Keratinocyte (primary cell): ENCODE measurements at regions not wholly inside any gene's neighbourhood (a gene's known extent, or its start where the extent isn't known, plus 50 kb on each side); places are given as distances from the start of the nearest gene placed in this dataset.
A peak's percentile ranks its signal among the peaks of the same experiment; 100 is the strongest.

Experiments used
- DNase-seq: peaks from one replicate; pipeline ENCODE4 v3.0.0-alpha.2; 2011; ENCODE audit warnings: low read depth, missing footprints, low spot score
- FAIRE-seq: peaks from 2 replicates; lab custom pipeline; 2011; peaks lifted over from hg19 to GRCh38; lab: Jason Lieb, UNC
- H2AFZ ChIP-seq: 2 replicates; pipeline ENCODE4 v1.6.0; 2012; ENCODE audit warnings: low read length, control low read depth, inconsistent platforms; ENCODE audit not compliant: control insufficient read depth
- H3K27ac ChIP-seq: 2 replicates; pipeline ENCODE4 v1.5.1; 2011; ENCODE audit warnings: low read length; ENCODE audit not compliant: control insufficient read depth, insufficient read depth
- H3K27me3 ChIP-seq: 3 replicates; pipeline ENCODE4 v1.6.0; 2011; ENCODE audit warnings: low read length; ENCODE audit not compliant: control insufficient read depth, insufficient read depth; ENCODE audit errors: extremely low read depth
- H3K36me3 ChIP-seq, 2 experiments: 2 replicates in 1 of 2; 3 replicates in 1 of 2; pipeline ENCODE4 v1.5.1; 2011; ENCODE audit warnings: low read length in 2 of 2, mild to moderate bottlenecking in 1 of 2; ENCODE audit not compliant: control insufficient read depth in 2 of 2, insufficient read depth in 2 of 2; ENCODE audit errors: extremely low read depth in 1 of 2
- H3K4me1 ChIP-seq: 3 replicates; pipeline ENCODE4 v1.5.1; 2011; ENCODE audit warnings: low read length; ENCODE audit not compliant: control insufficient read depth, insufficient read depth; ENCODE audit errors: extremely low read depth
- H3K4me2 ChIP-seq: 3 replicates; pipeline ENCODE4 v1.6.0; 2011; ENCODE audit warnings: low read depth, low read length; ENCODE audit not compliant: control insufficient read depth, insufficient read depth; ENCODE audit errors: extremely low read depth
- H3K4me3 ChIP-seq, 3 experiments: fragments of 200-600 bp in 1 of 3; sonication (generic) in 1 of 3; 2 replicates in 2 of 3; 3 replicates in 1 of 3; pipeline ENCODE4 v1.5.1; 2011 to 2016; ENCODE audit warnings: low read length in 3 of 3, mild to moderate bottlenecking in 3 of 3, control low read depth in 2 of 3, inconsistent platforms in 1 of 3, low read depth in 1 of 3, mixed read lengths in 1 of 3, mixed run types in 1 of 3, moderate library complexity in 1 of 3; ENCODE audit not compliant: control insufficient read depth in 2 of 3, insufficient read depth in 2 of 3; ENCODE audit errors: extremely low read depth in 1 of 3
- H3K79me2 ChIP-seq: 2 replicates; pipeline ENCODE4 v1.6.0; 2012; ENCODE audit warnings: low read length; ENCODE audit not compliant: control insufficient read depth, insufficient read depth
- H3K9ac ChIP-seq: 3 replicates; pipeline ENCODE4 v1.6.0; 2011; ENCODE audit warnings: low read length; ENCODE audit not compliant: control insufficient read depth, insufficient read depth; ENCODE audit errors: extremely low read depth
- H3K9me1 ChIP-seq: 3 replicates; pipeline ENCODE4 v1.6.0; 2011; ENCODE audit warnings: low read length; ENCODE audit not compliant: control insufficient read depth, insufficient read depth; ENCODE audit errors: extremely low read depth
- H3K9me3 ChIP-seq: 2 replicates; pipeline ENCODE4 v1.5.1; 2012; ENCODE audit warnings: low read depth, low read length; ENCODE audit not compliant: control insufficient read depth
- H4K20me1 ChIP-seq: 3 replicates; pipeline ENCODE4 v1.6.0; 2011; ENCODE audit warnings: low read length; ENCODE audit not compliant: control insufficient read depth, insufficient read depth; ENCODE audit errors: extremely low read depth
- EZH2 ChIP-seq: IDR thresholded peaks from one replicate; pipeline ENCODE4 v1.6.1; 2012; ENCODE audit warnings: inconsistent platforms, mild to moderate bottlenecking, low read length, moderate library complexity
- dilution Hi-C: fragments of 300-500 bp; cut with MboI; formaldehyde crosslinking; loops from one replicate; pipeline ENCODE4 v1.7.0; 2020; ENCODE audit warnings: low sequenced_read_pairs; ENCODE audit not compliant: extremely low pct_ligation_motif_present
- small RNA-seq, 3 experiments: library from RNA; depleted of rRNA; stranded (forward); fragments of <200 nt; gene quantifications; one replicate each; pipeline ENCODE3, GENCODE V24; 2012; ENCODE audit warnings: low read depth in 3 of 3, low replicate concordance in 1 of 3; ENCODE audit not compliant: insufficient read length in 3 of 3
- TF ChIP-seq, protein P1 (sequence below), 3 experiments: IDR thresholded peaks in 1 of 3; conservative IDR thresholded peaks in 1 of 3; optimal IDR thresholded peaks in 1 of 3; 2 replicates in 2 of 3; 3 replicates in 1 of 3; pipeline versions ENCODE3 to v1.5.1; 2011; ENCODE audit warnings: low read length in 3 of 3, mild to moderate bottlenecking in 3 of 3, moderate library complexity in 2 of 3, control low read depth in 1 of 3, inconsistent platforms in 1 of 3; ENCODE audit not compliant: insufficient read depth in 2 of 3; ENCODE audit errors: extremely low read depth in 1 of 3

DNA sequence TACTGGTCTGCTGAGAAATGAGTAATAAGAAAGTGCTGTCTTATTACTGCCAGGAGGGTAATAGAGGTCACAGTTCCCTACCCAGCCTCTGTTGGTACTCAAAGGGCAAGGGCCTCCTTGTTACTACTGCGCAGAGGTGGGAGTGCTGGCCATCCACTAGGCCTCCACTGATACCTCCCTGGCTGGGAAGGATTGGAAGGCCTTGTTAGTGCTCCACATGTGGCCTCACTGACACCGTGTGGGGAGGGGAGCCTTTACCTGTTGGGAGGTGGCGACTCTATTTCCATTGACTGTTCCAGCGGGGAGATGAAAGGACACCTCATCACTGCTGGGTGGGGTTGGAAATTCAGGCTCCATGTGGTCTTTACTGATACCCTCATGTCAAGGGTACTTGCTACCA, 57.8 kb upstream of the USP24 start:
- no peak overlapping the region for H2AFZ ChIP-seq
- dilution Hi-C loops, result no loop called here

More for the DNA sequence above, 57.8 kb upstream of the USP24 start:
- Histone ChIP-seq H3K4me3 (no peak overlapping the region), H3K9ac (no peak overlapping the region), H3K9me1 (no peaks in the 10 kb centered on the region), H3K79me2 (no peaks in the 10 kb centered on the region), H3K27me3 (no peaks in the 10 kb centered on the region), H3K4me2 (no peak overlapping the region), H4K20me1 (no peaks in the 10 kb centered on the region), H3K27ac (no peak overlapping the region), H3K9me3 (no peaks in the 10 kb centered on the region), H3K4me1 (peaks cover 22% of the 10 kb centered on the region), H3K36me3 (no peaks in the 10 kb centered on the region)
- TF ChIP-seq, protein P1, sequence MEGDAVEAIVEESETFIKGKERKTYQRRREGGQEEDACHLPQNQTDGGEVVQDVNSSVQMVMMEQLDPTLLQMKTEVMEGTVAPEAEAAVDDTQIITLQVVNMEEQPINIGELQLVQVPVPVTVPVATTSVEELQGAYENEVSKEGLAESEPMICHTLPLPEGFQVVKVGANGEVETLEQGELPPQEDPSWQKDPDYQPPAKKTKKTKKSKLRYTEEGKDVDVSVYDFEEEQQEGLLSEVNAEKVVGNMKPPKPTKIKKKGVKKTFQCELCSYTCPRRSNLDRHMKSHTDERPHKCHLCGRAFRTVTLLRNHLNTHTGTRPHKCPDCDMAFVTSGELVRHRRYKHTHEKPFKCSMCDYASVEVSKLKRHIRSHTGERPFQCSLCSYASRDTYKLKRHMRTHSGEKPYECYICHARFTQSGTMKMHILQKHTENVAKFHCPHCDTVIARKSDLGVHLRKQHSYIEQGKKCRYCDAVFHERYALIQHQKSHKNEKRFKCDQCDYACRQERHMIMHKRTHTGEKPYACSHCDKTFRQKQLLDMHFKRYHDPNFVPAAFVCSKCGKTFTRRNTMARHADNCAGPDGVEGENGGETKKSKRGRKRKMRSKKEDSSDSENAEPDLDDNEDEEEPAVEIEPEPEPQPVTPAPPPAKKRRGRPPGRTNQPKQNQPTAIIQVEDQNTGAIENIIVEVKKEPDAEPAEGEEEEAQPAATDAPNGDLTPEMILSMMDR (optimal IDR thresholded peaks at IDR 0.05 in 1 of 3, IDR thresholded peaks at IDR 0.05 in 1 of 3, conservative IDR thresholded peaks at IDR 0.05 in 1 of 3; ENCODE audit: extremely low read depth in 1 of 3, insufficient read depth in 2 of 3, low read length in 3 of 3), result peak in 1 of 3 experiments; percentile 16
- TF ChIP-seq EZH2, result no peak
- FAIRE-seq, result no peak
- no peak for DNase-seq

Small RNA genes in the stretch of these regions (small RNA-seq; reads per million reads assigned to genes)
- gene RF00019, result 0 reads per million in 3 experiments
- gene RNU6-830P, result 0 reads per million in 3 experiments
